HG03196 (cell line): ENCODE measurements at regions not wholly inside any gene's neighbourhood (a gene's known extent, or its start where the extent isn't known, plus 50 kb on each side); places are given as distances from the start of the nearest gene placed in this dataset.

Experiments
- ATAC-seq: cut with Tn5 transposase; IDR thresholded peaks from one replicate; pipeline ENCODE4 v1.9.1; 2021; ENCODE audit not compliant: unreplicated experiment

- ATAC-seq: no peak
Observed at GRCh38 chr18:61148322-61148721, 184.9 kb upstream of the CDH20 start.

DNA sequence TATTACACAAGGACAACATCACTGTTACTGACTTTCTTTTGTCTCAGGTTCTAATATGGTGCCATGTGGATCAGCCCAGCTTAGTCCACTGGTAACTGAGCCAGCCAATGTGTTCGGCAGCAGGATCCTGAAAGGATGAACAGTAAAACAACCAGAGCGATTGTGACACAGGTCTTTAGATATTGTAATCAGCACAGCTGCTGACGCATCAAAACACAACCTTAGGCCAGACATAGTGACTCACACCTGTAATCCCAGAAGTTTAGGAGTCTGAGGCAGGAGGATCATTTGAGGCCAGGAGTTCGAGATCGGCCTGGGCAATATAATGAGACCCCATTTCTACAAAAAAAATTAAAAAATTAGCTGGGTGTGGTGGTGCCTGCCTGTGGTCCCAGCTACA is 183.4 kb upstream of the CDH20 start:
- ATAC-seq: no peak

GRCh38 chr18:61153571-61153970 is 179.7 kb upstream of the CDH20 start:
- ATAC-seq: no peak

GRCh38 chr18:61154866-61155265 is 178.4 kb upstream of the CDH20 start:
- no peak for ATAC-seq

DNA sequence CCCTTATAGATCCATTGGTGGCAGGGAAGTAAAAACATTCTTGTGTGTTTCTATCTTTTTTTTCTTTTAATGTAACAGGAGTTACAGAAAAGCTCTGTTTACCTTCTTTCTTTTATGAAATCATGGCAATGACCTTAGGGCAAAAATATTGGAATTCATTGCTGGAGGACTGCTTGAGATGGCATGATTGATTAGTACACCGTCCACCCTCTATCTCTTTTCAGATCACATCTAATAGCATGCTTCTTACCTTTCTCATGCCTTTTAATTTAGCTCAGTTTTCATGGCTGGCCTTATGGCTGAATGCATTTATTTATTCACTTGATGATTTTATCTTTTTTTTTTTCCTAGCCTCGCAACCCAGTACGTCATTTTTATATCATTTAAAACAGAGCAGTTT is 177.6 kb upstream of the CDH20 start:
- ATAC-seq: no peak

DNA sequence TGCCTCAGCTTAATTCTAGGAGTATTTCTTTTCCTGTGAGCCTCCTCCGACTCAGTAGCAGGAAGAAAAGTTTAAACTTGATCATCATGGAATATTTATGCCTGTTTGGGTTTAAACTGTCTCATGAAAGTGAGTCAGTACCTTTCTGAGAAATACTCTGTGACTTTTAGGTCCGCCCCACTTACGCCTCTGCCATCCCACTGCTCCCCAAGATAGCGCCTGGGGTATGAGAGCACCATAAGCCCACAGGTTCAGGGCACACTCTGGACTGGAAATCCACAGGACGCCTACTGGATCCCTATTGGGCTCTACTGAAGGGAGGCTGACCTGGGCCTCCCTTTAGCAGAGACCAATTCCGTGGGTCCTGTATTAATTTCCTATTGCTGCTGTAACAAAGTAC is 175.8 kb upstream of the CDH20 start:
- no peak for ATAC-seq

- no peak for ATAC-seq
Observed at GRCh38 chr18:61159246-61159645, 174.0 kb upstream of the CDH20 start.

DNA sequence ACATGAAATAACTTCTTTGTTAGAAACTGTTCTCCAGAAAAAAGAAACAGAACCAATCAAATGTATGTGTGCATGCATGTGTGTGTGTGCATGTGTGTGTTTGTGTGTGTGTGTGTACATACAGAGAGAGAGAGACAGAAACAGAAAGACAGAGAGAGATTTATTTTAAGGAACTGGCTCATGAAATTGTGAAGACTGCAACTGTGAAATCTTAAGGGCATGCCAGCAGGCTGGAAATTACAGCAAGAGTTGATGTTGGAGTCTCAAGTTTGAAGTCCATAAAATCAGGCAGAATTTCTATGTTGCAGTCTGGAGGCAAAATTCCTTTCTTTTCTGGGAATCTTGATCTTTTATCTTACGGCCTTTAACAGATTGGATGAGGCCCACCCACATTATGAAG is 168.9 kb upstream of the CDH20 start:
- ATAC-seq: no peak

- no peak for ATAC-seq
Observed at GRCh38 chr18:61167902-61168301, 165.3 kb upstream of the CDH20 start.

GRCh38 chr18:61169386-61169785 is 163.8 kb upstream of the CDH20 start:
- ATAC-seq: no peak

- no peak for ATAC-seq
Observed at GRCh38 chr18:61172624-61173023, 160.6 kb upstream of the CDH20 start.

DNA sequence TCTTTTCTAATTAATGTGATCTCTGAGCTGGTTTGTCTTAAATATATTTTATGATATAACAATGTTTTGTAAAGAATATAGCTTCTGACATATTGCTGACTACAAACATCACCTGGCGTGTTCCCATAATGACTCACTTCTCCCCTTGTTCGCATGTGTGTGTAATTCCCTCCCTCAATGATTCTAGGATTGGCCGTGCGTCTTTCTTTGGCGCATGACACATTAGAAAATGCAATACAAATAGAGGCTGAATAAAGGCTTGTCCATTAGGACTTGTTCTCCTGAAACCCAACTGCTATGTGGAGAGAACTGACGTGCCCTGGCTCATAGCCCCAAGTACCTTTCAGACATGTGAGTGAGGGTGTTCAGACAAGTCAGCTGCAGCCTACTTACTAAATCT is 159.7 kb upstream of the CDH20 start:
- ATAC-seq: no peak

- ATAC-seq: no peak
Observed at GRCh38 chr18:61183798-61184197, 149.4 kb upstream of the CDH20 start.

- no peak for ATAC-seq
Observed at GRCh38 chr18:61187971-61188370, 145.3 kb upstream of the CDH20 start.

DNA sequence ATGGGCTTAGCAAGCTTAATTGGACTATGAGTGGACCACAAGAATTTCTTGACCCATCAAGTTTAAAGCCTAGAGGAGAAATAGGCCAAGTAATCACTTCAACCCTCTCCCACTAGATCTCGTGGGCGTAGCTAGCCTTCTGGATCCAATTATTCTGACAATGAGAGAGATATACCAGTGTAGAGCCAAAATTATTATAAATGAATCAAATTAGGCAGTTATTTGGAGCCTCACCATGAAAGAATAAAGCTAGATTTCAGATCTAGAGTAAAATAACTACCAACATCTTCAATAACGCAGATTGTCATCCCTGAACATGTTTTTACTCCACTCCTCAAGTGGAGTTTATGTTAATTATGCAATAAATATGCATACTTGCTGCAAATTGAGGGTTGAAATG is 143.9 kb upstream of the CDH20 start:
- ATAC-seq: no peak

DNA sequence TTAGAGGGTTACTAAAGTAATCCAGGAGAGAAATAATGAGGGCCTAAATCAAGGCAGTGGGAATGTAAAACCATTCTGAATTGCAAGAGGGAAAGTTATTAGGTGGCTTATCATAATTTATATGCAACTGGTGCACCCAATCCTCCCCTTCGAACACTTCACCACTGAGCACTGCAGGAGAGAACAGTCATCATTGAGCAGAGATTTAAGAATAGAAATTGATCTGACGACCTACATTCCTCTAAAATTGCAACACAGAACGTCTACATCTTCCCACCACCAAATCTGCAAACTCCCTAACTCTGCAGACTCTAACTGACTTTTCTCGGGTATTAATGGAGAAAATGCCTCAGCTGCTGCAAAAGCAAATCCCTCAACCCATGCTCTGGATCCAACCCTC is 138.5 kb upstream of the CDH20 start:
- no peak for ATAC-seq

DNA sequence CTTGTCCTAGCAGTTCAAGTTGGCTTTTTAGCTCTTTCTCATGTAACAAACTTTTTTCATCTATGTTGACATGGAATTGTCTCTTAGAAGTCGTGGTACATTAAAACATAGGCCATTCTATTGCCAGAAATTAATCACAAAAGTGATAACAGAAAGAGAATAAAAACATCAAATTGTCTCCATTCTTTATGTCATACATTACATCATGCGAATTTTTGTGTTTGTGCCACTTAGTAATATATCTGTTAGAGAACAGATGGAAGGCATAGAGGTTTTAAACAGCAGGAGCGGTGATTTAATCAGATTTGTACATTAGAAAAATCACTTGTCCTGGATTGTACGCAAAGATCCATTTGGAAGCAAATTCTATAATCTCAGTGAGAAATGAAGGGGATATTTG is 136.5 kb upstream of the CDH20 start:
- ATAC-seq: no peak

GRCh38 chr18:61198486-61198885 is 134.7 kb upstream of the CDH20 start:
- no peak for ATAC-seq

GRCh38 chr18:61199171-61199848 is 133.9 kb upstream of the CDH20 start:
- ATAC-seq: no peak

DNA sequence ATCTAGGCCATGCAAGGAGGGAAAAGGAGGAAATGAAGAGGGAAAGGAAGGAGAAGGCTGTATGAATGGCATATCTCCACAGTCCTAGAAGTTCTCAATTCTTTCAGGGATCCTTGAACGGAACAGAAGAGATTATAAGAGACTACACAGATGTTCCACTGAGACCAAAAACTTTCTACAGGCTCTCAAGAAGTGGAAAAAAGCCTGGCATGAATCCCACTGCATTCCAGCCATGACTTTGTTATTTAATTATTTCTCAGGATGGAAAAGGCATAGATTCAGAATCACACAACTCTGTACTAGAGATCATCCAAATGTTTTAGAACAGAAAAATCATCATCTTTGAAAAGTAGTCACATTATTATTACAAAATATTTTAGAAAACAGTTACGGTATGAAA is 131.7 kb upstream of the CDH20 start:
- ATAC-seq: no peak

GRCh38 chr18:61203151-61203550 is 130.1 kb upstream of the CDH20 start:
- ATAC-seq: no peak

GRCh38 chr18:61209801-61210200 is 123.4 kb upstream of the CDH20 start:
- no peak for ATAC-seq

DNA sequence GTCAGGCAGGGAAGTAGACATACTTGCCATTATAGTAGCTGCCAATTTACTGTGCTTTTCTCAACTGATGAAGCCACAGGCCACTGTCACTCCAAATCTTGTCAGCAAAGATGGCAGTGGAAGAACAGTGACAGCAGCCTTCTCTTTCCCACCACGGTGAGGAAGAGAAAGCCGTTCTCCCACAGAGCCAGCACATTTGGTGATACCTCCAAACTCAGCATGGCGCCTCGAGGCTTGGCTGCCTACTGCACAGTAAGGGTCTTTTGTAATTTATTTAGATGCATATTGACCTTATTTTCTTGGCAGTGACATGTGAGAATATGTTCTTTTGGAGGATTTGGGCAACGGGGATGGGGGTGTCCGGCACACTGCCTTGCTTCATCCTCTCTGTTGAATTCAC is 117.2 kb upstream of the CDH20 start:
- ATAC-seq: no peak

- ATAC-seq: no peak
Observed at GRCh38 chr18:61222206-61222605, 111.0 kb upstream of the CDH20 start.
